ENCODE measurements at regions not wholly inside any gene's neighbourhood (a gene's known extent, or its start where the extent isn't known, plus 50 kb on each side); places are given as distances from the start of the nearest gene placed in this dataset.

DNA sequence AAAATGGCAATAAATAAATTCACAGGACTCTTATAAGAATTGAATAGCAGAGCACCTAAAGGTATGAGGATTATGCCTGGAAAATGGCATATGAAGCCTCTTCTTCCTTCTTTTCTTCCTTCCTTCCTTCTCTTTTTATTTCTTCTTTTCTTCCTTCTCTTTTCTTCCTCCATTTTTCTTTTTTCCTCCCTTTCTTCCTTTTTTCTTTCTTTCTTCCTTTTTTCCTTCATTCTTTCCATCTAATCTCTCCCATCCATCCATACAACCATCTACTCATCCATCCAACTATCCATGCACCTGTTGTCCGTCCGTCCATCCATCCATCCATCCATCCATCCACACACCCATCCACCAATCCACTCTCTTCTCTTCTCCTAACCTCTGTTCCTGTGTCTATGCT, 173.8 kb downstream of the TBX5 start:
- Histone ChIP-seq H3K36me3 (replicated peaks; ENCODE audit: low read depth, low read length) (no peaks in the 10 kb centered on the region), H3K4me3 (ENCODE audit: low read length) (no peak overlapping the region), H3K4me1 (ENCODE audit: low read length) (no peaks in the 10 kb centered on the region), H3K79me2 (ENCODE audit: low read length) (no peaks in the 10 kb centered on the region), H3K27ac (ENCODE audit: low read length) (no peak overlapping the region), H3K27me3 (ENCODE audit: low read depth, low read length) (no peaks in the 10 kb centered on the region), H3K9ac (ENCODE audit: low read length) (no peak overlapping the region), H2AFZ (ENCODE audit: low read depth, low read length) (no peak overlapping the region), H4K20me1 (ENCODE audit: insufficient read depth, low read length) (no peaks in the 10 kb centered on the region), H3K9me3 (ENCODE audit: insufficient read depth, low read length) (no peaks in the 10 kb centered on the region), H3K4me2 (ENCODE audit: low read length) (no peak overlapping the region)
- TF ChIP-seq, protein P1, sequence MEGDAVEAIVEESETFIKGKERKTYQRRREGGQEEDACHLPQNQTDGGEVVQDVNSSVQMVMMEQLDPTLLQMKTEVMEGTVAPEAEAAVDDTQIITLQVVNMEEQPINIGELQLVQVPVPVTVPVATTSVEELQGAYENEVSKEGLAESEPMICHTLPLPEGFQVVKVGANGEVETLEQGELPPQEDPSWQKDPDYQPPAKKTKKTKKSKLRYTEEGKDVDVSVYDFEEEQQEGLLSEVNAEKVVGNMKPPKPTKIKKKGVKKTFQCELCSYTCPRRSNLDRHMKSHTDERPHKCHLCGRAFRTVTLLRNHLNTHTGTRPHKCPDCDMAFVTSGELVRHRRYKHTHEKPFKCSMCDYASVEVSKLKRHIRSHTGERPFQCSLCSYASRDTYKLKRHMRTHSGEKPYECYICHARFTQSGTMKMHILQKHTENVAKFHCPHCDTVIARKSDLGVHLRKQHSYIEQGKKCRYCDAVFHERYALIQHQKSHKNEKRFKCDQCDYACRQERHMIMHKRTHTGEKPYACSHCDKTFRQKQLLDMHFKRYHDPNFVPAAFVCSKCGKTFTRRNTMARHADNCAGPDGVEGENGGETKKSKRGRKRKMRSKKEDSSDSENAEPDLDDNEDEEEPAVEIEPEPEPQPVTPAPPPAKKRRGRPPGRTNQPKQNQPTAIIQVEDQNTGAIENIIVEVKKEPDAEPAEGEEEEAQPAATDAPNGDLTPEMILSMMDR (IDR thresholded peaks at IDR 0.05; ENCODE audit: low read depth, low read length), result no peak
- TF ChIP-seq EZH2phosphoT487 (IDR thresholded peaks at IDR 0.05; ENCODE audit: low read depth), result no peak

DNA sequence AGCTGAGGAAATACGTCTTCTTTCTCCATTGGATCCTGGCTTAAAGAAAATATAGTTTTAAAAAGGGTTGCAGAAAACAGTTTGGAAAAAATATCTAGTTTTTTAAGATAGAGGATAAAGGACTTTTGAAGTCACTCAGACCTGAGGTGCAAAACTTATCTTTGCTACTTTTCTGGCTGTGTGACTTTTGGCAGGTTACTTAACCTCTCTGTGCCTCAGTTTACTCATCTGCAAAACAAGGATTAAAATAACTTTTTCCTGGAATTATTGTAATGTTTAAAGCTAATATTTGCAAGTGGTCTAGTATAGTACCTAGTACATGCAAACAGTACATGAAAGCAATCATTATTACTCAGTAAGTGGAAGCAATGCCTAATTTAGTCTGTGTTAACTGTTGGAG, 176.8 kb downstream of the TBX5 start:
- Histone ChIP-seq H3K4me3 (ENCODE audit: low read length) (no peak overlapping the region), H4K20me1 (ENCODE audit: insufficient read depth, low read length) (no peaks in the 10 kb centered on the region), H3K4me2 (ENCODE audit: low read length) (no peak overlapping the region), H3K36me3 (replicated peaks; ENCODE audit: low read depth, low read length) (no peaks in the 10 kb centered on the region), H3K9ac (ENCODE audit: low read length) (no peak overlapping the region), H3K27me3 (ENCODE audit: low read depth, low read length) (0 out of 2 replicates have a peak, but pooled peaks cover 8% of the 10 kb centered on the region), H3K9me3 (ENCODE audit: insufficient read depth, low read length) (no peaks in the 10 kb centered on the region), H3K27ac (ENCODE audit: low read length) (no peak overlapping the region), H2AFZ (ENCODE audit: low read depth, low read length) (no peak overlapping the region), H3K4me1 (ENCODE audit: low read length) (no peaks in the 10 kb centered on the region), H3K79me2 (ENCODE audit: low read length) (no peaks in the 10 kb centered on the region)
- TF ChIP-seq EZH2phosphoT487 (IDR thresholded peaks at IDR 0.05; ENCODE audit: low read depth), result no peak
- TF ChIP-seq, protein P1 (IDR thresholded peaks at IDR 0.05; ENCODE audit: low read depth, low read length), result no peak

- H3K36me3 ChIP-seq (replicated peaks; ENCODE audit: low read depth, low read length), result no peaks in the 10 kb centered on the region
- TF ChIP-seq, protein P1 (IDR thresholded peaks at IDR 0.05; ENCODE audit: low read depth, low read length), result no peak
- H3K27me3 ChIP-seq (ENCODE audit: low read depth, low read length), result peaks cover 21% of the 10 kb centered on the region; the same call in 1 of the 2 replicates
- no peaks in the 10 kb centered on the region for H3K9me3 ChIP-seq (ENCODE audit: insufficient read depth, low read length)
- H3K9ac ChIP-seq (ENCODE audit: low read length), result no peak overlapping the region
- no peak overlapping the region for H3K4me3 ChIP-seq (ENCODE audit: low read length)
- no peak overlapping the region for H3K27ac ChIP-seq (ENCODE audit: low read length)
- no peaks in the 10 kb centered on the region for H4K20me1 ChIP-seq (ENCODE audit: insufficient read depth, low read length)
- no peak overlapping the region for H2AFZ ChIP-seq (ENCODE audit: low read depth, low read length)
- no peaks in the 10 kb centered on the region for H3K4me1 ChIP-seq (ENCODE audit: low read length)
- no peaks in the 10 kb centered on the region for H3K79me2 ChIP-seq (ENCODE audit: low read length)
- H3K4me2 ChIP-seq (ENCODE audit: low read length), result no peak overlapping the region
Observed at GRCh38 chr12:114226241-114226928, 179.6 kb downstream of the TBX5 start.

DNA sequence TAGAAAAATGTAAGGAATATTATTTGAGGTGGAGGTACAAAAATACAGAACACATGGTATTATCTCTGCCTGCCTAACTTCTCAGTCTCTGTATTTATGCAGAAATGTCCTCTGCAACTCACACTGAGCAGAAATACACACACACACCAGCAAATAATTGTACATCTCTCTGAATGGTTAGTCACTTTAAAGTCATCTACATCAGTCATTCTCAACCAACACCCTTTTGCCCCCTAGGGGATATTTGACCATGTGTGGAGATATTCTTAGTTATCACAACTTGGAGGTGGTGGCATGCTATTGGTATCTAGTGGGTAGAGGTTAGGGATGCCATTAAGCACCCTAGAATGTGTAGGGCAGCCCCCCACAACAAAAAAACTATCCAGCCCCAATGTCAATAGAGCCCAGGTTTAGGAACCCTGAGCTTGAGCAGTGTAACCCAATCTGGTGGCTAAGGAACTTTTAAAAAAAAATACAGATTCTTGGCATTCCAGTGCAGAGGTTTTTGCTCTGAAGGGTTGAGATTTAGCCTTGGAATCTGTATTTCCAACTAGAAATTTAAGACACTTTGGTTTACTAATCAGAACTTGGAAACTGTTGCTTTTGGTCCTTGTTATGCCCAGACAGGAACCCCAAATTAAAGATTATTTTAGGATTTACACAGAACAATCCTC, 183.8 kb downstream of the TBX5 start:
- Histone ChIP-seq H3K9ac (ENCODE audit: low read length) (no peak overlapping the region), H3K4me1 (ENCODE audit: low read length) (no peaks in the 10 kb centered on the region), H3K4me2 (ENCODE audit: low read length) (no peak overlapping the region), H3K79me2 (ENCODE audit: low read length) (no peaks in the 10 kb centered on the region), H4K20me1 (ENCODE audit: insufficient read depth, low read length) (no peaks in the 10 kb centered on the region), H3K9me3 (ENCODE audit: insufficient read depth, low read length) (no peaks in the 10 kb centered on the region), H3K27ac (ENCODE audit: low read length) (no peak overlapping the region), H3K27me3 (ENCODE audit: low read depth, low read length) (peaks cover 23% of the 10 kb centered on the region; the same call in 1 of the 2 replicates), H3K36me3 (replicated peaks; ENCODE audit: low read depth, low read length) (no peaks in the 10 kb centered on the region), H3K4me3 (ENCODE audit: low read length) (no peak overlapping the region), H2AFZ (ENCODE audit: low read depth, low read length) (no peak overlapping the region)
- TF ChIP-seq, protein P1 (IDR thresholded peaks at IDR 0.05; ENCODE audit: low read depth, low read length), result no peak
- TF ChIP-seq EZH2phosphoT487 (IDR thresholded peaks at IDR 0.05; ENCODE audit: low read depth), result no peak

Data from OCI-LY3 (cell line).